OCI-LY3 (cell line): ENCODE measurements at regions not wholly inside any gene's neighbourhood (a gene's known extent, or its start where the extent isn't known, plus 50 kb on each side); places are given as distances from the start of the nearest gene placed in this dataset.

Source experiments
- H2AFZ ChIP-seq: fragments of 200-600, 300-600 bp; shearing (Covaris generic); 2 replicates; pipeline ENCODE4 v1.6.0; 2014; ENCODE audit warnings: antibody characterized with exemption, low read depth, low read length
- H3K27ac ChIP-seq: fragments of 200-600, 300-600 bp; sonication (generic); 2 replicates; pipeline ENCODE4 v1.5.1; 2014; ENCODE audit warnings: mild to moderate bottlenecking, low read length, moderate library complexity, mixed read lengths
- H3K27me3 ChIP-seq: fragments of 200-600, 300-600 bp; sonication (generic); 2 replicates; pipeline ENCODE4 v1.6.1; 2014; ENCODE audit warnings: low read depth, low read length, mixed read lengths
- H3K36me3 ChIP-seq: fragments of 200-600, 300-600 bp; sonication (generic); replicated peaks from 2 replicates; pipeline ENCODE3; 2014; ENCODE audit warnings: low read depth, low read length, mixed read lengths
- H3K4me1 ChIP-seq: fragments of 300-600, 200-600 bp; sonication (generic); 2 replicates; pipeline ENCODE4 v1.6.1; 2014; ENCODE audit warnings: low read length, mixed read lengths
- H3K4me2 ChIP-seq: fragments of 200-600, 300-600 bp; sonication (generic); 2 replicates; pipeline ENCODE4 v1.6.1; 2014; ENCODE audit warnings: low read length, mixed read lengths
- H3K4me3 ChIP-seq: fragments of 300-600, 200-600 bp; sonication (generic); 2 replicates; pipeline ENCODE4 v1.5.1; 2014; ENCODE audit warnings: antibody characterized with exemption, mild to moderate bottlenecking, low read length, moderate library complexity
- H3K79me2 ChIP-seq: fragments of 300-600, 200-600 bp; shearing (Covaris generic); 2 replicates; pipeline ENCODE4 v1.6.1; 2014; ENCODE audit warnings: mild to moderate bottlenecking, low read length, mixed read lengths
- H3K9ac ChIP-seq: fragments of 300-600, 200-600 bp; shearing (Covaris generic); 2 replicates; pipeline ENCODE4 v1.6.0; 2014; ENCODE audit warnings: mild to moderate bottlenecking, low read length, moderate library complexity
- H3K9me3 ChIP-seq: fragments of 200-600, 300-600 bp; shearing (Covaris generic); 2 replicates; pipeline ENCODE4 v1.6.1; 2014; ENCODE audit warnings: low read length, mixed read lengths; ENCODE audit not compliant: insufficient read depth
- H4K20me1 ChIP-seq: fragments of 200-600, 300-600 bp; sonication (generic); 2 replicates; pipeline ENCODE4 v1.6.1; 2016; ENCODE audit warnings: low read length, mixed read lengths; ENCODE audit not compliant: insufficient read depth
- EZH2phosphoT487 ChIP-seq: fragments of 200-600 bp; shearing (Covaris generic); IDR thresholded peaks from 2 replicates; pipeline ENCODE4 v1.6.1; 2018; ENCODE audit warnings: antibody characterized with exemption, mixed run types, low read depth
- TF ChIP-seq, protein P1 (sequence below): fragments of 200-600, 300-600 bp; sonication (generic); IDR thresholded peaks from 2 replicates; pipeline ENCODE4 v1.5.1; 2014; ENCODE audit warnings: antibody characterized with exemption, low read length, low read depth

- Histone ChIP-seq H3K4me3 (no peak overlapping the region), H3K79me2 (no peaks in the 10 kb centered on the region), H3K9ac (no peak overlapping the region), H3K4me2 (no peak overlapping the region), H3K27ac (no peak overlapping the region), H3K36me3 (no peaks in the 10 kb centered on the region), H3K27me3 (peaks cover 10% of the 10 kb centered on the region; the same call in 1 of the 2 replicates), H4K20me1 (no peaks in the 10 kb centered on the region), H2AFZ (no peak overlapping the region), H3K9me3 (no peaks in the 10 kb centered on the region), H3K4me1 (no peaks in the 10 kb centered on the region)
- no peak for TF ChIP-seq EZH2phosphoT487
- TF ChIP-seq, protein P1, sequence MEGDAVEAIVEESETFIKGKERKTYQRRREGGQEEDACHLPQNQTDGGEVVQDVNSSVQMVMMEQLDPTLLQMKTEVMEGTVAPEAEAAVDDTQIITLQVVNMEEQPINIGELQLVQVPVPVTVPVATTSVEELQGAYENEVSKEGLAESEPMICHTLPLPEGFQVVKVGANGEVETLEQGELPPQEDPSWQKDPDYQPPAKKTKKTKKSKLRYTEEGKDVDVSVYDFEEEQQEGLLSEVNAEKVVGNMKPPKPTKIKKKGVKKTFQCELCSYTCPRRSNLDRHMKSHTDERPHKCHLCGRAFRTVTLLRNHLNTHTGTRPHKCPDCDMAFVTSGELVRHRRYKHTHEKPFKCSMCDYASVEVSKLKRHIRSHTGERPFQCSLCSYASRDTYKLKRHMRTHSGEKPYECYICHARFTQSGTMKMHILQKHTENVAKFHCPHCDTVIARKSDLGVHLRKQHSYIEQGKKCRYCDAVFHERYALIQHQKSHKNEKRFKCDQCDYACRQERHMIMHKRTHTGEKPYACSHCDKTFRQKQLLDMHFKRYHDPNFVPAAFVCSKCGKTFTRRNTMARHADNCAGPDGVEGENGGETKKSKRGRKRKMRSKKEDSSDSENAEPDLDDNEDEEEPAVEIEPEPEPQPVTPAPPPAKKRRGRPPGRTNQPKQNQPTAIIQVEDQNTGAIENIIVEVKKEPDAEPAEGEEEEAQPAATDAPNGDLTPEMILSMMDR: no peak
Observed at GRCh38 chrX:10021461-10022272, 54.5 kb downstream of the CLDN34 start.

DNA sequence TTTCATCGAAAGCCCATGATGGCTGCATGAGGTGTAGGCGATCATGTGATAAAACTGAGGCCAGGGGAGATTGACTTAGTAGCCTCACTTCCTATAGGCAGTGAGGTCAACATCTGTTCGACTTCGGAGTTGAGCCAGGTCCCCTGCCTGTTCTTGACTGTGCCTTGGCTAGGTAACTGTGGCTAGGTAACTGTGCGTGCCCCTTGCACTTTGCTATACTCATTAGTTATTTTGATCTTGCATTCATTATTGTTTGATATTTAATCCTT, 55.0 kb downstream of the CLDN34 start:
- Histone ChIP-seq H3K4me2 (no peak overlapping the region), H3K36me3 (no peaks in the 10 kb centered on the region), H3K27me3 (peaks cover 9% of the 10 kb centered on the region; the same call in 1 of the 2 replicates), H3K27ac (no peak overlapping the region), H3K79me2 (no peaks in the 10 kb centered on the region), H3K9ac (no peak overlapping the region), H2AFZ (no peak overlapping the region), H3K4me3 (no peak overlapping the region), H4K20me1 (no peaks in the 10 kb centered on the region), H3K9me3 (no peaks in the 10 kb centered on the region), H3K4me1 (no peaks in the 10 kb centered on the region)
- TF ChIP-seq, protein P1: no peak
- no peak for TF ChIP-seq EZH2phosphoT487

DNA sequence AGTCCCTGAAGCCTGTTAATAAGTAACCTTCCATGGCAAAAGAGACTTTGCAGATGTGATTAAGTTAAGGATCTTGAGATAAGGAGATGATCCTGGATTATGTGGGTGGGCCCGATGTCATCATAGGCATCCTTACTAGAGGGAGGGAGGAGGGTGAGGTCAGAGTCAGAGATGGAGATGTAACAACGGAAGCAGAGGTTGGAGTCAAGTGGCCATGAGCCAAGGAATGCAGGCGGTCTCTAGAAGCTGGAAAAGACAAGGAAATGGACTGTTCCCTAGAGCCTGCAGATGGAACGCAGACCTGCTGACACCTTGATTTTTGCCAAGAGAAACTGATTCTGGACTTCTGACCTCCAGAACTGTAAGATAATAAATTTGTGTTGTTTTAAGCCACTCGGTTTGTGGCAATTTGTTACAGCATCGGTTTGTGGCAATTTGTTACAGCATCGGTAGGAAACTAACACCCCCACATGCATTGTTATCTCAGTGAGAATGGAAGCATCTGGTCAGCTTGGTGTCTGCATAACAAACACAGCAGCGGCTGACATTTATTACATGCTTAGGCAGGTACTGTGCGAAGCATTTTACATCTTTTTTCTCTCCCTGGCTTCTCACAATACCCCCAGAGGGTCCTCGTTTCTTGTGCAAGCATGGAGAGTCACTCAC, 55.6 kb downstream of the CLDN34 start:
- H3K36me3 ChIP-seq: no peaks in the 10 kb centered on the region
- H3K9me3 ChIP-seq: no peaks in the 10 kb centered on the region
- TF ChIP-seq, protein P1: no peak
- TF ChIP-seq EZH2phosphoT487: no peak
- H3K4me1 ChIP-seq: no peaks in the 10 kb centered on the region
- no peak overlapping the region for H3K9ac ChIP-seq
- no peaks in the 10 kb centered on the region for H3K79me2 ChIP-seq
- H3K27ac ChIP-seq: no peak overlapping the region
- peaks cover 14% of the 10 kb centered on the region; the same call in 1 of the 2 replicates for H3K27me3 ChIP-seq
- no peak overlapping the region for H3K4me3 ChIP-seq
- H3K4me2 ChIP-seq: no peak overlapping the region
- no peak overlapping the region for H2AFZ ChIP-seq
- no peaks in the 10 kb centered on the region for H4K20me1 ChIP-seq

DNA sequence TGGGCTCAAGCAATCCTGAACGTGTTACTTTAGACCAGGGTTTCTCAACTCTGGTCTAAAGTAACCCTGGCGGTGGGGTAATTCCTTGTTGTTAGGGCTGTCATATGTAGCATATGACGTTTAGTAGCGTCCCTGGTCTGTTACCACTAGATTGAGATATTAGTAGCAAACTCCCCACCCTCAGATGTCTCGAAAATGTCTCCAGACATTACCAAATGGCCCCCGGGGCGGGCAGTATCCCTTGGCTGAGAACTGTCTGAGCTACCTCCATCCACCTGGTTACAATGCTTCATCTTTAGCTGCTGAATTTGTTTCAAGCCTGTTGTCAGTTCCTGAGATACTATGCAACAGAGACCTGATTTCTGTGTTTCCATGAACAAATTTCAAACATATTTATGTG, 56.7 kb downstream of the CLDN34 start:
- TF ChIP-seq, protein P1: no peak
- no peak for TF ChIP-seq EZH2phosphoT487

More for the DNA sequence above, 56.7 kb downstream of the CLDN34 start:
- no peak overlapping the region for H3K4me3 ChIP-seq
- no peaks in the 10 kb centered on the region for H3K4me1 ChIP-seq
- H3K27ac ChIP-seq: no peak overlapping the region
- H4K20me1 ChIP-seq: no peaks in the 10 kb centered on the region
- no peaks in the 10 kb centered on the region for H3K36me3 ChIP-seq
- H3K27me3 ChIP-seq: peaks cover 7% of the 10 kb centered on the region; the same call in 1 of the 2 replicates
- no peak overlapping the region for H3K9ac ChIP-seq
- H3K79me2 ChIP-seq: no peaks in the 10 kb centered on the region
- no peaks in the 10 kb centered on the region for H3K9me3 ChIP-seq
- H3K4me2 ChIP-seq: no peak overlapping the region
- no peak overlapping the region for H2AFZ ChIP-seq
